Sigmoid colon (tissue), 6 donors: ENCODE measurements at regions not wholly inside any gene's neighbourhood (a gene's known extent, or its start where the extent isn't known, plus 50 kb on each side); places are given as distances from the start of the nearest gene placed in this dataset.

Experiments used
- DNase-seq: peaks from one replicate; pipeline ENCODE4 v3.0.0-alpha.2; 2019
- H3K27ac ChIP-seq, 4 donors: fragments of 200-600 bp; sonication (generic); one replicate each; pipeline ENCODE4 v1.5.1; 2016 to 2019; ENCODE audit warnings: mild to moderate bottlenecking in 1 of 4
- H3K27me3 ChIP-seq, 3 donors: fragments of 200-600 bp; sonication (generic); one replicate each; pipeline ENCODE4 v1.5.1; 2019; ENCODE audit warnings: mild to moderate bottlenecking in 1 of 3
- H3K36me3 ChIP-seq, 4 donors: fragments of 200-600 bp; sonication (generic); one replicate each; pipeline ENCODE4 v1.5.1; 2016 to 2019
- H3K4me1 ChIP-seq, 4 donors: fragments of 200-600 bp; sonication (generic); one replicate each; pipeline ENCODE4 v1.5.1; 2017 to 2019
- H3K4me3 ChIP-seq, 4 donors: fragments of 200-600 bp; sonication (generic); one replicate each; pipeline ENCODE4 v1.5.1; 2017 to 2019; ENCODE audit warnings: mild to moderate bottlenecking in 2 of 4, moderate library complexity in 1 of 4
- H3K9me3 ChIP-seq, 4 donors: fragments of 200-600 bp in 3 of 4; sonication (generic) in 3 of 4; one replicate each; pipeline versions ENCODE4 v1.5.1 to v1.6.1; 2013 to 2019
- CTCF ChIP-seq, 4 experiments: fragments of 450-650 bp in 3 of 4; fragments of 200-600 bp in 1 of 4; IDR thresholded peaks; one replicate each; pipeline ENCODE4 v1.5.1; 2016 to 2019; ENCODE audit warnings: antibody characterized with exemption in 4 of 4, mild to moderate bottlenecking in 3 of 4, moderate library complexity in 2 of 4
- EP300 ChIP-seq, 4 donors: sonication (generic); formaldehyde crosslinking; IDR thresholded peaks; one replicate each; pipeline ENCODE4 v1.6.1; 2017; ENCODE audit warnings: antibody characterized with exemption in 4 of 4
- POLR2A ChIP-seq, 2 donors: fragments of 450-650 bp; IDR thresholded peaks; one replicate each; pipeline ENCODE4 v1.6.1; 2016; ENCODE audit warnings: antibody characterized with exemption in 2 of 2, mild to moderate bottlenecking in 2 of 2, moderate library complexity in 2 of 2
- POLR2AphosphoS5 ChIP-seq, 4 donors: sonication (generic); formaldehyde crosslinking; IDR thresholded peaks; one replicate each; pipeline ENCODE4 v1.6.1; 2017; ENCODE audit warnings: antibody characterized with exemption in 4 of 4
- WGBS, 2 donors: extraction: QIAGEN DNeasy Blood & Tissue Kit; methylation state at CpG; one replicate each; pipeline ENCODE4 v1.1.7; 2013; 5-methylcytosine and 5-hydroxymethylcytosine counted together
- intact Hi-C: fragments of 100-400 bp; cut with DNase I; formaldehyde crosslinking; loops from one replicate; pipeline ENCODE4 v1.15.1; 2023
- donor health status: healthy with polysubstance abuse.
- donor health status: healthy.

- no peak for TF ChIP-seq POLR2A (IDR thresholded peaks at IDR 0.05)
- no peak for TF ChIP-seq EP300 (IDR thresholded peaks at IDR 0.05)
- TF ChIP-seq POLR2AphosphoS5 (IDR thresholded peaks at IDR 0.05): no peak
- TF ChIP-seq CTCF (IDR thresholded peaks at IDR 0.05): no peak
- peaks cover 0 to 5% (median 2%) of the 10 kb centered on the region in 4 donors for H3K9me3 ChIP-seq
- no peak overlapping the region for H3K27ac ChIP-seq
- no peaks in the 10 kb centered on the region for H3K27me3 ChIP-seq
- intact Hi-C loops: no loop called here
- H3K4me3 ChIP-seq: no peak overlapping the region
- H3K4me1 ChIP-seq: no peaks in the 10 kb centered on the region
- no peak for DNase-seq
- H3K36me3 ChIP-seq: no peaks in the 10 kb centered on the region
Measured at GRCh38 chr21:14797543-14797942, 251.4 kb upstream of the SAMSN1 start.

GRCh38 chr21:14787312-14787711 lies 241.2 kb upstream of the SAMSN1 start:
- Histone ChIP-seq H3K4me1 (no peaks in the 10 kb centered on the region), H3K36me3 (no peaks in the 10 kb centered on the region), H3K27ac (no peak overlapping the region), H3K9me3 (no peaks in the 10 kb centered on the region), H3K4me3 (no peak overlapping the region), H3K27me3 (no peaks in the 10 kb centered on the region)
- intact Hi-C loops: no loop called here
- DNase-seq: no peak
- TF ChIP-seq CTCF (IDR thresholded peaks at IDR 0.05): no peak
- no peak for TF ChIP-seq POLR2AphosphoS5 (IDR thresholded peaks at IDR 0.05)
- no peak for TF ChIP-seq EP300 (IDR thresholded peaks at IDR 0.05)
- no peak for TF ChIP-seq POLR2A (IDR thresholded peaks at IDR 0.05)

- Histone ChIP-seq H3K27me3 (no peaks in the 10 kb centered on the region), H3K4me1 (no peaks in the 10 kb centered on the region), H3K9me3 (no peaks in the 10 kb centered on the region), H3K27ac (no peak overlapping the region), H3K36me3 (no peaks in the 10 kb centered on the region), H3K4me3 (no peak overlapping the region)
- TF ChIP-seq EP300 (IDR thresholded peaks at IDR 0.05) (no peak), POLR2A (IDR thresholded peaks at IDR 0.05) (no peak), POLR2AphosphoS5 (IDR thresholded peaks at IDR 0.05) (no peak), CTCF (IDR thresholded peaks at IDR 0.05) (no peak)
- no peak for DNase-seq
- 96 to 98% methylated on average over 2 of the region's 2 CpGs for WGBS, 2 donors
- intact Hi-C loops: no loop called here
Measured at GRCh38 chr21:14785679-14786078, 239.6 kb upstream of the SAMSN1 start.

- Histone ChIP-seq H3K9me3 (no peaks in the 10 kb centered on the region), H3K27me3 (no peaks in the 10 kb centered on the region), H3K27ac (no peak overlapping the region), H3K4me3 (no peak overlapping the region), H3K36me3 (no peaks in the 10 kb centered on the region), H3K4me1 (no peaks in the 10 kb centered on the region)
- TF ChIP-seq POLR2A (IDR thresholded peaks at IDR 0.05) (no peak), CTCF (IDR thresholded peaks at IDR 0.05) (peak in 1 of 4 experiments; percentile 20)
- peak; percentile 65 for DNase-seq
- intact Hi-C loops: no loop called here
- 20 to 38% methylated on average over 5 of the region's 5 CpGs for WGBS, 2 donors
Measured at GRCh38 chr21:14773777-14774345, 227.7 kb upstream of the SAMSN1 start.

GRCh38 chr21:14771593-14771992 lies 225.5 kb upstream of the SAMSN1 start:
- 70 to 86% methylated on average over 2 of the region's 2 CpGs for WGBS, 2 donors
- Histone ChIP-seq H3K36me3 (no peaks in the 10 kb centered on the region), H3K4me3 (no peak overlapping the region), H3K4me1 (no peaks in the 10 kb centered on the region), H3K9me3 (no peaks in the 10 kb centered on the region), H3K27ac (no peak overlapping the region), H3K27me3 (no peaks in the 10 kb centered on the region)
- TF ChIP-seq POLR2AphosphoS5 (IDR thresholded peaks at IDR 0.05) (no peak), EP300 (IDR thresholded peaks at IDR 0.05) (no peak), POLR2A (IDR thresholded peaks at IDR 0.05) (no peak), CTCF (IDR thresholded peaks at IDR 0.05) (no peak)
- intact Hi-C loops: no loop called here
- no peak for DNase-seq
